M059J (cell line): ENCODE measurements at regions not wholly inside any gene's neighbourhood (a gene's known extent, or its start where the extent isn't known, plus 50 kb on each side); places are given as distances from the start of the nearest gene placed in this dataset.
A peak's percentile ranks its signal among the peaks of the same experiment; 100 is the strongest.

Experiments used
- DNase-seq: peaks from one replicate; pipeline ENCODE4 v3.0.0-alpha.2; 2012; ENCODE audit warnings: low read depth

DNA sequence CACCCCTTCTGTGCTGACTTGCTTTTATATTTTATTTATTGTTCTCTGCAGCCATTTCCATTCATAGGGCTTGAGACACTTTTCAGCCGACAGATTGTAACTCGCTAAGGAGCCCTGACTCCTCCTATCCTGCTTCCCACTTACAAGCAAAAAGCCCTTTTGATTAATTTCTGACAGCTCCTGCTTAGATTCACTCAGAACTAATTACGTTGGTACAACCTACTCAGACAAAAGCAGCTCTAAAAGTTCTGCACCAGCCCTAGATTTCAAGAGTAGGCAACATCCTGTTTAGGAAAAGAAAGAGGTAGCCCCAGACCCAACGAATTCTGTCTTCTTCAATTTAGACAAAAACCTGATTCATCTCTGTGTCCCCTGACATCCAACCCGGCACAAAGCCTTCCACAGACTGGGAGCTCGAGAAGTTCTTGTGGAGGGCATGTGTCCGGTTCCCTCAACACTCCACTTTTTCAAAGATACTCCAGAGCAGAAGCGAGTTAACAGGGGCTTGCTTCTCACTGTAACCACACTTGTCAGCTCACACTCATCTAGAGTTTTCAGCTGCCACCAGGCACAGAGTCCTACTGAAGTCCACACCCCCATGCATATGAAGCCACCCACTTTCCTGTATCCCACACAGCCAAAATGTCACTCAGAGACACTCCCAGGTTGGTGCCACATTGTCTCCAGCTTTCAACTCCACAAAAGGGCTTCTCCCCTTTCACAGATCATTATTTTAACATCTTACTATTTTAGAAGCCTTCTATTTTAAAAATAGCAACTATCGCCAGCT, 113.6 kb upstream of the NFE2L3 start:
- DNase-seq, result no peak

DNA sequence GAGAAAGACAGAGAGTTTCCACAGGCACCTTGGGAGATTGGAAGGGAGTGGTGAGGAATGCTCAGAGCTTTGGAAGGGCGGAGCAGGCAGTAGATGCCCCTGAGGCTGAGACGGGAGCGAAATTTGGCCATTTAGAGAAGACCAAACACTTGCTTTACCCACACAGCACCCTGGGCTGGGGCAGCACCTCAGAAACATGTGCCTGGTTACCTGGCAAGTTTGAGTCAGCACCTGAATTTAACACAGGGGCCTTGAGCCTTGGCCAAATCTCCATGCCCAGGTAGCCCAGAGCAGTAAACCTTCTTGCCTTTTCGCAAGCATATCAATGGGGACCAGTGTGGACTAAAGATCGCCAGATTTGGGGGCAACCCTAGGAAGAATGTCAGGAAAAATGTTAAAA, 111.9 kb upstream of the NFE2L3 start:
- DNase-seq, result no peak

DNA sequence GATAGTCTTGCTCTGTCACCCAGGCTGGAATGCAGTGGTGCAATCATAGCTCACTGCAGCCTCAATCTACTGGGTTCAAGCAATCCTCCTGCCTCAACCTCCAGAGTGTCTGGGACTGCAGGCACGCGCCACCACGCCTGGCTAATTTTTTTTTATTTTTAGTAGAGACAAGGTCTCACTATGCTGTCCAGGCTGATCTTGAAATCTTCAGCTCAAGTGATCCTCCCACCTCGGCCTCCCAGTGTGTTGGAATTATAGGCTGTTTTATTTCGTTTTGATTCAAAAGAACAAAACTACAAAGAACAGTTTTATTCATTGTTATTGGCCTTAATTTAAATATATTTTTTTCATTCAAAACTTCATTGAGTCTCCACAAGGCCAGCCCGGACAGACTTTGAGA, 109.8 kb upstream of the NFE2L3 start:
- DNase-seq, result no peak

DNA sequence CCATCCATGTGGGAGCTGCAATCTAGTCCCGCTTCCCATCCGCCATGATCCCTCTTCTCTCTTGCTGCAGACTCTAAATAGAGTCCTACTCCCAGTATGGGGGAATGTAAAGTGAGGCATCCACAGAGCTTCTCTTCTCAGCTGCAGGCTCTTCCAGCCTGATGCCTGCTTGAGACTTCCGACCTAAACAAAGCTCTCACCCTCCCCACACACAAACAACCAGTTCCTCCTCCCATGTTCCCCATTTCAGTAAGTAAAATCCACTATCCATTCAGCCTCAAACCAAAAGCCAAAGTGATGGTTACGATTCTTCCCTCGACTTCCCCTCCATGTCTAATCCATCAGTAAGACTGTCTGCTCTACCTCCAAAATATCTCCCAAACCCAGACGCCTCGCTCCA, 108.2 kb upstream of the NFE2L3 start:
- DNase-seq, result no peak

DNA sequence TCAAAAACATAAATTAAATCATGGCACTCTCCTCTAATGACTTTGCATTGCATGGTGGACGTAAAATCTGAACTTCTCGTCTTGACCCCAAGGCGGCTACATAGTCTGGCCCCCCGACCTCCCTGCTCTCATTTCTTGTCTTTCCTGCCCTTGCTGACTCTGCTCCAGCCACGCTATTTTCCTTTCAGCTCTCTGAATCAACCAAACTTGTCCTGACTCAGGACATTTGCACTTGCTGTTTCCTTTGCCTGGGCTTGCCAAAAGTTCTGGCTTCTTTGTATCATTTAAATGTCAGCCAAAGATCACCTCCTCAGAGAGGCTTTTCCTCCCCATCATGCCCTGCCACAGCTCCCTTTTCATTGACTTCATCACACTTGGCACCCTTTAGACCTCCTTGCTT, 107.7 kb upstream of the NFE2L3 start:
- no peak for DNase-seq

DNA sequence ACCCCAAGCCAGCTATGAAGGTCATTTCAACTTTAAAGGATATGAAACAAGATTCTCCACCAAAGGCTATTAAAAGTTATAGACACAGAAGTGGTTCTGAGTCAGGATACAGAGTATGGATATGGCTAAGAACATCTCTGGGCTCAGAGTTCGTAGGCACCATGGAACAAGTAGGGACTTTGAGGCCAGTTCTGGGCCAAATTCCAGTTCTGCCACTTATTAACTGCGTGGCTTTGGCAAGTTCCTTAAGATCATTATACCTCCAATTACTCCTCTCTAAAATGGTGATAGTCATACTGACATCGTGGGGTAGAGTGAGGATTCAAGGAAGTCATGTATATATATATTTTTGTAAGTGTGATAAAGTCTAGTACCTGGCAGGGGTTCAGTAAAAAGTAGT, 105.8 kb upstream of the NFE2L3 start:
- no peak for DNase-seq

DNA sequence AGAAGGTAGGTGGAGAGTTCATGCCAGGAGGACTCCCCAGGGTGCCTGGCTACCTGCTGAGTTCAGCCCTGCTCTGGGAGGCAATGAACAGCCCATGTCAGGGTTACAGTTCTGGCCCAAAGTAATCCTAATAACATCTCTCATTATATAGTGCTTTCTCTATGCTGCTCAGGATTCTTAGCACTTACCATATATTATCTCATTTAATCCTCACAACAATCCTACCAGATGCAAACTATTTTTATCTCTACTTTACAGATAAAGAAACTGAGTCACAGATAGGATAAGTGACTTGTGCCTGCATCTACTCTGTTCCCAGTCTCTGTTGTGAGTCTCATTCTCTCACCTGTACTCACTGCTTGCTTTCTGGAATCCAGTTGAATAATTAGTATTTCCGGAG, 105.1 kb upstream of the NFE2L3 start:
- DNase-seq, result no peak

DNA sequence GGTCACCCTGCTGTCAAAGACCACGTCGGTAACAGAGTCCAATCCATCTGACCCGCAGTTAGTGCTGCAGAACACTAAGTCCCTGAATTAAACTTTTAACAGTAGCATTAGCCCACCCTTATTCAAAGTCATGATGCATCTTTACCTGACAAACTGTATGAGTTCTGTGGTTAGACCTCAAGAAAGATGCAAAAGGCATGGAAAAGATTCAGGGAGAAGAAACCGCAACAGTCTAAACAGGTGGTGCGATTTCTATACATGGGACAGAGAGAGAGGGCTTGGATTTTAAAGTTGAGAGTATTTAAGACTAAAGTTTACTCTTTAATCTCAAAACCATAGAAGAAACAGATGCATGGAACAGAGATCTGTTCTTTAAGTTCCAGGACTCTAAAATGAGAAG, 103.3 kb upstream of the NFE2L3 start:
- no peak for DNase-seq

DNA sequence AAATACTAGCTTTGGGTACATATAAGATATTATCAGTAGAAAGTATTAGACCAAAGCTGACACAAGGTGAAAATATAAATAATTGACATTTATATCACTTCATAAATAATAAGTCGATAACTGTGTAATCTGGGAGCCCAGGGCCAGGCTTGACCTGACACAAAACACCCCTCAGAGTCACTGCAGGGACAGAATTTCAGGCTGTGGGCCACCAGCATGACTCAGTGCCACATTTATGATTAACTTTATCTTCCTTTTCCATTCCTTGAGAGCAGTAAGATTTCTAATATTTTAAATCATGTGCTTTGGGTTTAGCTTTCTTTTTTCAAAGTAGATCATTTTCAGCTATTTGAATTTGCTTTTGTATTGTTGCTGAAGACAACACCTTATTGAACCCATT, 102.9 kb upstream of the NFE2L3 start:
- DNase-seq, result no peak

DNA sequence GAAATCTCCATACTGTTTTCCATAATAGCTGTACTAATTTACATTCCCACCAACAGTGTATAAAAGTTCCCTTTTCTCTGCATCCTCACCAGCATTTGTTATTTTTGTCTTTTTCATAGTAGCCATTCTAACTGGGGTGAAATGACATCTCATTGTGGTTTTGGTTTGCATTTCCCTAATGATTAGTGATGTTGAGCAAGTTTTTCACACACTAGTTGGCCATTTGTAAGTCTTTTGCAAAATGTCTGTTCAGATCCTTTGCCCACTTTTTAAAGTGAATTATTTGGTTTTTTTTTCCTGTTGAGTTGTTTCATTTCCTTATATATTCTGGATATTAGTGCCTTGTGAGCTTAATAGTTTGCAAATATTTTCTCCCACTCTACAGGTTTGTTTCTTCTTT, 101.0 kb upstream of the NFE2L3 start:
- no peak for DNase-seq

DNA sequence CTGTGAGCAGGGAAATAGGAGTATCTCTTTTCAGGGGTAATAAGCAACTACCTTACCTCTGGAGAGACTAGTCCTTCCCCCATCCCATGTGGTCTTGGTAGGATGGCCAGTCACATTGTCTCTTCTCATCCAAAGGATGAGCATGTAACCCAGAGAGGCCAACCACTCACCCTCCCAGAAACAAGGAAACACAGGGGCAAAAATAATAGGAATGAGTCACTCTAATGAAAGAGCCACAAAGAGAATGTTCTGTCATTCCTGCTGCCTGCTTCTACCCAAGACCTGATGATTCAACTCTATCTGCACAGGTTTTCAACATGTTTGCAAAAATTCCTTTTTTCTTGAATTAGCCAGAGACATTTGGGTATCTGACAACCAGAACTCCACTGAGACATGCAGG, 99.3 kb upstream of the NFE2L3 start:
- DNase-seq, result peak; percentile 59

DNA sequence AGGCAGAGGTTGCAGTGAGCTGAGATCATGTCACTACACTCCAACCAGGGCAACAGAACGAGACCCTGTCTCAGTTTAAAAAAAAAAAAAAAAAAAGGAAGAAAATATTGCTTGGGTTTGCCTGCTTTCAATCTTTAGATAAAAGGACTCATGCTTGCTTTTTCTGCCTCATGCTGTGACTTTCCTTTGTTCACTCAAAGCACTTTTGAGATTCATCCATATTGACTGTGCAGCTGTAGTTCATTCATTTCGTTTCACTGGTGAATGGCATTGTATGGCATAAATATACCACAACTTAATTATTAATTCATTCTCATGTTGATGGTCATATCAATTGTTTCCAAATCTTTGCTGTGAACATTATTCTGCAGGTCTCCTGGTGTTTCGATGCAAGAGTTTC, 97.6 kb upstream of the NFE2L3 start:
- no peak for DNase-seq

DNA sequence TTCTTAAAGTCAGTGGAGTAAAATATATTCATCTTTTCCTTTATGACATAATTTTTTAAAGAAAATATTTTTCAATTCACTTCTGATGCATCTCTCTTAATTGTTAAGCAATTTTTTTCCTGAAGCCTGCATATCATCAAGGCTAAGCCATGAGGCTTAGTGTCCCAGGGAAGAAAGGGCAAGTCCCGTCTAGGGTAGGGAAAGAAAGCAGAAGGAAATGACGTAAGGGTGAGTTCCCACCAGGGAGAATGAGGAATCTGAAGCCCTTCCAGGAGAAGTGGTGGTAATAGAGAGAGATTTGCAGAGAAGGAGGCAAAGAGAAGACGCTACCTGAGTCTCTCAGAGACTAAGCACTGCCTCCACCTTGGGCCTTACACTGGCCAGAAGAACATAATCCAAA, 96.8 kb upstream of the NFE2L3 start:
- no peak for DNase-seq

DNA sequence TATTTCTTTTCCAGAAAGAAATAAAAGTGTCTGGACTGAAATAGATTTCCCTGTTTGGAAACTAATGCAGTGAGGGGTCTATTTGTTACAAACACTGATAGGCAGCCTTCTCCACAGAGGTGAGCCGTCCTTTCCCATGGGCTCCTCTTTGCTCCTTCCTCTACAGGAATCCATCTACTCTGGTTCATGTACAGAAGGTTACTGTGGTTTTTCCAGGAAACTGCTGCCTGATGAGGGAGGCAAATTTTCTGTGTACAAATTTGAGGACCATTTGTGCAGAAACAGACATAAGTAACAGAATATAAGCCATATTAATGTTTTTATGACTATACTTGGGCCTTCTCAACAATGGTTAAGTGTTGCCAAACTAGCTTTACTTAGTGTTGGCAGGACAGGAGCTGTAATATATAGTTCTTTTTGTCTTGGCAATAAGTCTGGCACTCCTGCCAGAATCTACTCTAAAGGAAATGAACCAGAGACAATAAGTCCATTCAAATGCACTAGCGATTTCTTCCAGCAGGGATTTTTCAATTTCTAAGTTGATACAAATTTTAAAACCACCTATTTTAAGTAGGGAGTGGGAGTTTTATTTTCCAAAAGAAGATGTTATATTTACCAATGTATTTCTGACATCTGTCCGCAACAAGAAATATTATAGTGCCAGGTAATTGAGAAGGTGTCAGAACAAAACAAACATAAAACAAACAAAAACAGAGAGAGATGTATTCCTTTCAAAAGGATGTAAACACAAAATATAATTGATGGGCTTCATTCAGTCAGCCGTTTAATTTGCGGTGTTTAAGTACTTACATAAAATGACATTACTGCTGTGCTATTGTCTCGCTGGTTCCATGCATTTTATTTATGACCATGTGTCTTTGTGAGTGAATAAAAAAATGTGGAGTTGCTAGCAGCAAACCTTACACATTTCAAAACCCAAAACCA, 91.0 kb upstream of the NFE2L3 start:
- no peak for DNase-seq

DNA sequence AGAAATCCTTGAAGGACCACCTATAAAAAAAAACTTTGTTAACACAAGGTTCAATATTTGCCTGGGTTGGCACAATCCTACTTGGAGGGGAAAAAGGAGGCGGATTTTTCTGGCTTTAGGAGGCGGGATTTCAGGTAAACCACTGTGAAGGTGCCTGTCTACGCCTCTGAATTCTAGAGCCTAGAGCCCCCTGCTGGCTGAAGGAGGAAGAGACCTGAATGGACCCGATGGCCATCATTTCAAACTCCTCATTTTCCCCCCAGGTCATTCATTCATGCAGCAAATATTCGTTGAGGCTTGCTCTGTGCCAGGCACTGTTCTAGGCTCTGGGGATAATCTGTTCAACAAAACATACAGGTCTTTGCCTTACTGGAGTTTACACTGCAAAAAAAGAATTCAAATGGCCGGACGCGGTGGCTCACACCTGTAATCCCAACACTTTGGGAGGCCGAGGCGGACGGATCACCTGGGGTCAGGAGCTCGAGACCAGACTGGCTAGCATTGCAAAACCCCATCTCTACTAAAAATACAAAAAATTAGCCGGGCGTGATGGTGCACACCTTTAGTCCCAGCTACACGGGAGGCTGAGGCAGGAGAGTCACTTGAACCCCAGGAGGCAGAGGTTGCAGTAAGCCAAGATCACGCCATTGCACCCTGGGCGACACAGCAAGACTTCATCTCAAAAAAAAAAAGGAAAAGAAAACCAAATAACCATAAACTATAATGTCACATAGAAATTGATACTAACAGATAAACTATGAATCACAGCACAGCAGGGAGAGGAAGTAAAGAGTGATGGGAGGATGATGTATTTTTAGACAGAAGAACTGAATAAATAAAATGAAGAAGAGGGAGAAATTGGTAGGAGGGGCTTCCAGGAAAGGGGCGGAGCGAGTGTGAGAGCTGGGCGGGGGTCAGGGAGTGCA, 90.1 kb upstream of the NFE2L3 start:
- peak; percentile 53 for DNase-seq

DNA sequence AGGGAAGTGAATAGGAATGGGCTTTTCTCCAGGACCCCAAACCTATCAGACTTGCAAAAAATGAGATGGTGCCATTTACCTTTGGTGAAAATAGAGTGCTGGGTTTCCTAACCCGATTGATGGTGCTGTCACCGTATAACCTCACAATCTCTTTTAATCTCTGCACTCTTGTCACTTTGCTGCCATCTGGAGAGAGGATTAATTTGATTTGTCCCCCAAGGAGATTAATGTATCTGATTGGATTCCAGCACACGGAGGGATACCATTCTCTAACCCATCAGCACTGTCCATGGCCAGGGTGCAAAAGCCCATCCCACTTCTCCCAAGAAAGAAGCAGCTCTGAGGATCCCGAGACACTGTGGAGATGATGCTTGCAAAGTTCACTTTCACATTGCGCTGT, 86.3 kb upstream of the NFE2L3 start:
- DNase-seq, result no peak

DNA sequence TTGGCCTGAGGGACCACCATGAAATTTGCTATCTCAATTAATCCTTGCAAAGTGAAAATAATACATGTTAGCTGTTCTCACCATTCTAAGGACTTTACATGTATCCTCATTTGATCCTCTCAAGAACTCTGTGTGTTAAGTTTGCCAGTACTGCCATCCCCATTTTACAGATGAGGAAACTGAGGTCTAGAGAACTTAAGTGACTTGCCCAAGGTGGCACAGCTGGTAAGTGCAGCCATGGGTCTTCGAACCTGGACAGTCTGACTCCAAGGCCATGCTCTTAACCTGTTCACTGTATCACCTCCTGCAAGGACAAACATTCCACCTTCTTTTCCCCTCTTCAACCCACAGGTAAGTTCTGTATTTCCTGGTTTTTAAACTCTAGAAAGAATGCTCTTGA, 85.3 kb upstream of the NFE2L3 start:
- no peak for DNase-seq

DNA sequence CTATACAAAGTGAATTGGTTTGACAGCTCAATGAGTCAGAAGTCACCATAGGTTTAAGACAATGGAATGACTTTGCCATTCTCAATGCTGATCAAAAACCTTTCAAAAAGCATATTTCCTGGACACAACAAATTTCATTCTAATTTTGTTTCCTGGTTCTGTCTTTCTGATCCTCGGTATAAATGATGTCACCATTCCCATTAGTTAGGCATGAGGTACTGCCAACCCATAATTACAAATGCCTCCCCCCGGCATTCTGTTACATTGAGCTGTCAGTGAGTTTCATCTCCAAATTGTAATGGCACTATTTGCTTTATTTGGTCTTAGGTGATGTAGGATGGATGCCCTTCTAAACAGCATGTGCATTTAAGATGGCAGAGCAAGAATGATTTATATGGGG, 81.7 kb upstream of the NFE2L3 start:
- DNase-seq, result no peak

DNA sequence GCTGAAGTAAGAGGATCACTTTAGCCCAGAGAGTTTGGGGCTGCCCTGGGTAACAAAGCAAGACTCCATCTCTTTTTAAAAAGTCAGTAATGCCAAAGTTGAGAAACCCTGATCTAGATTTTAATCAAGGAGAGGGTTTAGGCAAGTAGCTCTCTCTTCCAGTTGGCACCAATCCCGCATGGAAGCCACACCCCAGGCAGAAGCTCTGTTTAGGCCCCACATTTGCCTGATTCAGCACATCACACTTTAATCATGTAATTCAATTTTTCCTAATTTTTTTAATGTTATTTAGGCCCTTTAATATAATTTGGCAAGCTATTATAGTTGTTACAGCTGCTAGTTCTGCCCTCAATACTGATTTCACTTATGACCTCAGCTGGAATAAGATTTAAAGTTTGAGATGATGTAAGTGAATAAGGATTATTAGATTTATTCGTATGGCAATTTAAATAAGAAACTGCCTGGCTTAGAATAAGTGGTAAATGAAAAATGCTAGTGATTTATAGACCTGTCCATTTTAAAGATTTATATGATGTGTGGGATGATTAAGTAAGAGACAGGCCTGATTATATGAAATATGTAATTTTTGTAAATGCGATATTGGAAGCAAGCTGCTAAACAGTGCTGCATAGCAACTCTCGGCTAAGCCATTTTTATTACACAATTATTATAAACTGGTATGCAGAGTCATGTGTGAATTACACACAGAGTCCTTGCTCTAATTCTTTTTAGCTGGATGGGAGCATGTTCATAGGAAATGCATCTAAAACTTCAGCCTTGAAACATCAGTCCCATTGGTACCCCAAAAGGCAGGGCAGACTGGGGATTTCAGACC, 80.2 kb upstream of the NFE2L3 start:
- no peak for DNase-seq

DNA sequence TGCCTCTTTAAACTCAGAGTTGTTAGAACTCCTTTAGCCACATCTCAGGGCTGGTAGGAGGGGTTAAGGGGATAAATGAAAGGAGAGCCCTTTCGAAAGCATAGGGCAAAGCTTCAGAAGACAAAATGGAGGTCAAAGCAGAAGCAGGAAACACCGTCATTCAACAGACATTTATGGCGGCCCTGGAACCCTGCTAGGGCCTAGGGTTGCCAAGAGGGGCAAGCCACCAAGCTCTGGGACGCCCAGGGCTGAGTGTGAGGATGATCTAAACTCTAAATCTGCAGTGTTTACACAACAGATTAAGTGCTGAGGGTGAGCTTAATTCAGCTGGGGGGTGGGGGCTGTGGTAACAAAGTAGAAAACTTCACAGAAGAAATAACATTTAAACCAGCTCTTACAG, 79.0 kb upstream of the NFE2L3 start:
- DNase-seq, result no peak

DNA sequence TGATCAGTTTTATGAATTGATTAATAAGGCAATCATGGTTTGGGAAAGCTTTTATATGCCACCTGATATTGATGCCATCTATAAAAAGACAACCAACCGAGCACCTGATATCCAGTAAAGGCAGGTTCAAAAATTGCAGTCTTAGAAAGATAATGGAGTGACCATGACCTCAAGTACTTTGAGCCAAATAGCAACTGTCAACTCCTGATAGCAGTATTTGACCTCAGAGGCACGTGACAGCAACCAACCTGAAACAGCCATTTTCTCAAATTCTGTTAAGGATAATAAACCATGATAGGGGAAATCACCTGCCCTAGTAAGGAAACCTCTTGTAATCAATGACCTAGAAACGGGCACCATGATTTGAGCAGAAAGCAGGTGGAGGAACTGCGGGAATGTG, 77.1 kb upstream of the NFE2L3 start:
- DNase-seq, result no peak
